ENCODE measurements at regions not wholly inside any gene's neighbourhood (a gene's known extent, or its start where the extent isn't known, plus 50 kb on each side); places are given as distances from the start of the nearest gene placed in this dataset.

DNA sequence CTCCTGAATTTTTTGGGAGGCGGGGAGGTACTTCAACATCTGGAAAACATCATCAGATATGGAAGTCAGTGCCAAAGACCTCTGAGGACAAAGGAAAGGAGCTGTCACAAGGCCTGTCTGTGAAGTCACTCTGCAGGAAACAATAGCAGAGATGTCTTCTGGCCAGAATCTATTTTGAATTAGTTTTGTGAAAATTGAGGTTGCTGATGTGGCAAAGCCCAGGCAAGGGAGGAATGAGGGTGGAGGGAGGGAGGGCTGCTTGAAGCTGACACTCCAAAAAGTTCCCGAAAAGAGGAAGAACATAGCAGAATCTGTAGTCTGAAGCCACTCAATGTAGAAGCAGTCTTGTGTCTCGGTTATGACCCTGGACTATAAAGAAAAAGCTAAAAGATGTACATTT lies 151.1 kb upstream of the LHCGR start:
- TF ChIP-seq MAX (IDR thresholded peaks at IDR 0.05; ENCODE audit: low read depth, low read length) (no peak), POLR2A (IDR thresholded peaks at IDR 0.05; ENCODE audit: extremely low read depth, insufficient read length) (no peak)
- TF ChIP-seq, protein P1, sequence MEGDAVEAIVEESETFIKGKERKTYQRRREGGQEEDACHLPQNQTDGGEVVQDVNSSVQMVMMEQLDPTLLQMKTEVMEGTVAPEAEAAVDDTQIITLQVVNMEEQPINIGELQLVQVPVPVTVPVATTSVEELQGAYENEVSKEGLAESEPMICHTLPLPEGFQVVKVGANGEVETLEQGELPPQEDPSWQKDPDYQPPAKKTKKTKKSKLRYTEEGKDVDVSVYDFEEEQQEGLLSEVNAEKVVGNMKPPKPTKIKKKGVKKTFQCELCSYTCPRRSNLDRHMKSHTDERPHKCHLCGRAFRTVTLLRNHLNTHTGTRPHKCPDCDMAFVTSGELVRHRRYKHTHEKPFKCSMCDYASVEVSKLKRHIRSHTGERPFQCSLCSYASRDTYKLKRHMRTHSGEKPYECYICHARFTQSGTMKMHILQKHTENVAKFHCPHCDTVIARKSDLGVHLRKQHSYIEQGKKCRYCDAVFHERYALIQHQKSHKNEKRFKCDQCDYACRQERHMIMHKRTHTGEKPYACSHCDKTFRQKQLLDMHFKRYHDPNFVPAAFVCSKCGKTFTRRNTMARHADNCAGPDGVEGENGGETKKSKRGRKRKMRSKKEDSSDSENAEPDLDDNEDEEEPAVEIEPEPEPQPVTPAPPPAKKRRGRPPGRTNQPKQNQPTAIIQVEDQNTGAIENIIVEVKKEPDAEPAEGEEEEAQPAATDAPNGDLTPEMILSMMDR (IDR thresholded peaks at IDR 0.05; ENCODE audit: low read depth, low read length) = no peak

All from NB4 (cell line).